GM12878 (cell line): ENCODE measurements at regions not wholly inside any gene's neighbourhood (a gene's known extent, or its start where the extent isn't known, plus 50 kb on each side); places are given as distances from the start of the nearest gene placed in this dataset.

Experiments used
- ATAC-seq: fragments of 200-7000 bp; cut with Tn5 transposase; 3 replicates; pipeline ENCODE4 v1.9.1; 2020; ENCODE audit warnings: mild to moderate bottlenecking, moderate library complexity
- BruUV-seq: library from RNA; stranded (reverse); fragments of 400-500 nt; replicated peaks from 2 replicates; lab custom pipeline; 2021; lab: Mats Ljungman, UMichigan
- CTCF ChIA-PET: fragments of 300-600 bp; sonication (Branson Sonifier 250); formaldehyde crosslinking; extraction: SDS; loops from one replicate; lab custom pipeline; 2021; ENCODE audit warnings: inconsistent platforms; lab: Yijun Ruan, JAX
- POLR2A ChIA-PET: fragments of 350-600 bp; formaldehyde crosslinking; extraction: SDS; loops from one replicate; lab custom pipeline; 2021; ENCODE audit warnings: inconsistent platforms; lab: Charles Lee
- RAD21 ChIA-PET: fragments of 300-600 bp; sonication (Branson Sonifier 250); formaldehyde crosslinking; loops from one replicate; lab custom pipeline; 2023; ENCODE audit warnings: antibody characterized with exemption; ENCODE audit not compliant: unreplicated experiment; lab: Charles Lee
- SMC1A ChIA-PET: fragments of 300-600 bp; sonication (Branson Sonifier 250); formaldehyde crosslinking; loops from one replicate; lab custom pipeline; 2023; ENCODE audit not compliant: unreplicated experiment, uncharacterized antibody; lab: Charles Lee
- DNase-seq: peaks from one replicate; pipeline ENCODE4 v3.0.0-alpha.2; 2011; ENCODE audit warnings: low read depth, low spot score
- FAIRE-seq: peaks from 3 replicates; lab custom pipeline; 2011; peaks lifted over from hg19 to GRCh38; lab: Jason Lieb, UNC
- H2AFZ ChIP-seq: 2 replicates; pipeline ENCODE4 v1.6.0; 2011; ENCODE audit warnings: low read depth, low read length, control low read depth; ENCODE audit not compliant: control insufficient read depth
- H3K27ac ChIP-seq: 2 replicates; pipeline ENCODE4 v1.5.1; 2011; ENCODE audit warnings: control low read depth; ENCODE audit not compliant: control insufficient read depth, insufficient read depth
- H3K27me3 ChIP-seq, 2 experiments: replicated peaks in 1 of 2; 2 replicates each; pipeline versions ENCODE4 v1.6.0 to v1.6.1; 2011; ENCODE audit warnings: low read length in 1 of 2; ENCODE audit not compliant: control insufficient read depth in 2 of 2, insufficient read depth in 2 of 2
- H3K36me3 ChIP-seq, 2 experiments: 2 replicates each; pipeline ENCODE4 v1.5.1; 2011; ENCODE audit warnings: low read length in 1 of 2; ENCODE audit not compliant: control insufficient read depth in 2 of 2, insufficient read depth in 2 of 2
- H3K4me1 ChIP-seq: 2 replicates; pipeline ENCODE4 v1.6.1; 2011; ENCODE audit warnings: mild to moderate bottlenecking, low read length, moderate library complexity, mixed read lengths; ENCODE audit not compliant: control insufficient read depth, insufficient read depth
- H3K4me2 ChIP-seq: 2 replicates; pipeline ENCODE4 v1.6.0; 2011; ENCODE audit warnings: control low read depth; ENCODE audit not compliant: control insufficient read depth, insufficient read depth
- H3K4me3 ChIP-seq: fragments of 200-600 bp; sonication (generic); 2 replicates; pipeline ENCODE4 v1.5.1; 2016
- H3K79me2 ChIP-seq: 2 replicates; pipeline ENCODE4 v1.6.0; 2011; ENCODE audit warnings: low read length; ENCODE audit not compliant: control insufficient read depth, insufficient read depth
- H3K9ac ChIP-seq: 2 replicates; pipeline ENCODE4 v1.8.0; 2011; ENCODE audit warnings: low read length, control low read depth, mixed read lengths; ENCODE audit not compliant: control insufficient read depth, insufficient read depth
- H3K9me3 ChIP-seq: replicated peaks from 3 replicates; pipeline ENCODE4 v1.5.1; 2011; ENCODE audit warnings: mild to moderate bottlenecking, low read length; ENCODE audit not compliant: control insufficient read depth, insufficient read depth
- H4K20me1 ChIP-seq: 2 replicates; pipeline ENCODE4 v1.6.0; 2011; ENCODE audit not compliant: control insufficient read depth, insufficient read depth
- CHD2 ChIP-seq: IDR thresholded peaks from 2 replicates; pipeline ENCODE4 v1.6.1; 2011; ENCODE audit warnings: low read depth, low read length, improper control_type of control experiment, borderline replicate concordance
- EED ChIP-seq: sonication (generic); IDR thresholded peaks from 2 replicates; pipeline ENCODE4 v1.6.1; 2016; ENCODE audit warnings: antibody characterized with exemption, low read depth
- ESRRA ChIP-seq: IDR thresholded peaks from 2 replicates; pipeline ENCODE4 v1.6.1; 2012; ENCODE audit warnings: mild to moderate bottlenecking, low read length, improper control_type of control experiment
- IRF5 ChIP-seq: fragments of 450-650 bp; IDR thresholded peaks from 2 replicates; pipeline ENCODE4 v1.6.1; 2017; ENCODE audit warnings: borderline replicate concordance
- MYC ChIP-seq: IDR thresholded peaks from 2 replicates; pipeline ENCODE4 v1.6.1; 2011; ENCODE audit warnings: mild to moderate bottlenecking, low read length, moderate library complexity, inconsistent platforms; ENCODE audit not compliant: insufficient read depth, insufficient replicate concordance, insufficient read length, severe bottlenecking
- NFXL1 ChIP-seq: fragments of 450-650 bp; IDR thresholded peaks from 2 replicates; pipeline ENCODE4 v1.6.1; 2017; ENCODE audit warnings: antibody characterized with exemption, mild to moderate bottlenecking, borderline replicate concordance
- STAT1 ChIP-seq: fragments of 450-650 bp; conservative IDR thresholded peaks from 2 replicates; pipeline ENCODE4 v1.6.1; 2014; ENCODE audit warnings: antibody characterized with exemption, mild to moderate bottlenecking
- TAF1 ChIP-seq: IDR thresholded peaks from 2 replicates; pipeline ENCODE4 v1.6.1; 2011; ENCODE audit warnings: mild to moderate bottlenecking, low read depth, low read length, borderline replicate concordance
- WGBS: methylation state at CpG from one replicate; pipeline ENCODE4 v1.1.6; 2016; ENCODE audit warnings: low lambda C conversion rate; ENCODE audit not compliant: insufficient replicate concordance, insufficient coverage; ENCODE audit errors: missing lambda C conversion rate; 5-methylcytosine and 5-hydroxymethylcytosine counted together
- in situ Hi-C: fragments of 300-500 bp; cut with MboI; formaldehyde crosslinking; loops from 9 replicates; pipeline ENCODE4 v1.14.3; 2018; ENCODE audit warnings: mixed read lengths
- intact Hi-C: fragments of 100-400 bp; cut with micrococcal nuclease; formaldehyde crosslinking; loops from one replicate; pipeline ENCODE4 v1.14.2; 2022; ENCODE audit not compliant: unreplicated experiment
- TF ChIP-seq, protein P1 (sequence below): IDR thresholded peaks from 2 replicates; pipeline ENCODE4 v1.6.1; 2011; ENCODE audit warnings: borderline replicate concordance, low read depth, mild to moderate bottlenecking, moderate library complexity, low read length; ENCODE audit not compliant: insufficient read depth, poor library complexity, severe bottlenecking
- TF ChIP-seq, protein P2 (sequence below): IDR thresholded peaks from 2 replicates; pipeline ENCODE4 v1.6.1; 2012; ENCODE audit warnings: mild to moderate bottlenecking, low read depth, low read length

GRCh38 chr14:97028382-97028781, 231.2 kb downstream of the VRK1 start:
- POLR2A ChIA-PET = no interaction called here
- DNase-seq = no peak
- no TSS peak for BruUV-seq
- TF ChIP-seq, protein P1, sequence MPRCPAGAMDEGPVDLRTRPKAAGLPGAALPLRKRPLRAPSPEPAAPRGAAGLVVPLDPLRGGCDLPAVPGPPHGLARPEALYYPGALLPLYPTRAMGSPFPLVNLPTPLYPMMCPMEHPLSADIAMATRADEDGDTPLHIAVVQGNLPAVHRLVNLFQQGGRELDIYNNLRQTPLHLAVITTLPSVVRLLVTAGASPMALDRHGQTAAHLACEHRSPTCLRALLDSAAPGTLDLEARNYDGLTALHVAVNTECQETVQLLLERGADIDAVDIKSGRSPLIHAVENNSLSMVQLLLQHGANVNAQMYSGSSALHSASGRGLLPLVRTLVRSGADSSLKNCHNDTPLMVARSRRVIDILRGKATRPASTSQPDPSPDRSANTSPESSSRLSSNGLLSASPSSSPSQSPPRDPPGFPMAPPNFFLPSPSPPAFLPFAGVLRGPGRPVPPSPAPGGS = no peak
- TF ChIP-seq MYC = no peak
- TF ChIP-seq, all 136 proteins: peak for 0
- ChIA-PET CTCF (no interaction called here), SMC1A (no interaction called here), RAD21 (no interaction called here)
- H3K4me1 ChIP-seq = no peaks in the 10 kb centered on the region; the same call in 1 of the 2 replicates
- H3K9me3 ChIP-seq = no peaks in the 10 kb centered on the region; the same call in 1 of the 3 replicates
- H2AFZ ChIP-seq = no peak overlapping the region; the same call in 1 of the 2 replicates
- FAIRE-seq (no peak), ATAC-seq (no peak)
- H3K9ac ChIP-seq = no peak overlapping the region
- H3K27ac ChIP-seq = no peak overlapping the region
- intact Hi-C loops = no loop called here
- in situ Hi-C loops = no loop called here
- no peaks in the 10 kb centered on the region for H4K20me1 ChIP-seq
- no peaks in the 10 kb centered on the region; a peak in 1 of 4 replicates for H3K27me3 ChIP-seq
- no peak overlapping the region for H3K4me2 ChIP-seq
- no peaks in the 10 kb centered on the region for H3K36me3 ChIP-seq
- no peak overlapping the region for H3K4me3 ChIP-seq
- H3K79me2 ChIP-seq = no peaks in the 10 kb centered on the region
- WGBS = 0% methylated on average over 1 of the region's 1 CpG

DNA sequence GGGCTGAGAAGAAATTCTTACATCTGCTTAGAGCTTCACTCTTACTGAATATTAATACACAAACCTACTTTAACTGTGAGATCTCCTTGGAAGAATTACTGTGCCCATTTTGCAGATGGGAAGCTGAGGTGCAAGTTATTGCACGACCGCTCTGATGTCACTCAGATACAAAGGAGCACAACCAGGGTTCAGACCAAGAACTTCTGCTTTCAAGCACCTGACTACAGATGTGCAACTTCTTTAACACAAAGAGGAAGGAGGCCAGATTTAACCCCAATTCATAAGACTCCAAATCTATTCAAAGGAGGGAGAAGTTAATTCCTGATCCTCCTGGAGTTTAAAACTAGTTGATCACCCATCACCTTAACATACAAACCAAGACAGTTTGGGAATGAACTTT, 232.6 kb downstream of the VRK1 start:
- CTCF ChIA-PET = no interaction called here
- TF ChIP-seq NFXL1 (no peak), CHD2 (no peak), ESRRA (no peak), EED (no peak), TAF1 (no peak), IRF5 (no peak), STAT1 (no peak)
- TF ChIP-seq, protein P2, sequence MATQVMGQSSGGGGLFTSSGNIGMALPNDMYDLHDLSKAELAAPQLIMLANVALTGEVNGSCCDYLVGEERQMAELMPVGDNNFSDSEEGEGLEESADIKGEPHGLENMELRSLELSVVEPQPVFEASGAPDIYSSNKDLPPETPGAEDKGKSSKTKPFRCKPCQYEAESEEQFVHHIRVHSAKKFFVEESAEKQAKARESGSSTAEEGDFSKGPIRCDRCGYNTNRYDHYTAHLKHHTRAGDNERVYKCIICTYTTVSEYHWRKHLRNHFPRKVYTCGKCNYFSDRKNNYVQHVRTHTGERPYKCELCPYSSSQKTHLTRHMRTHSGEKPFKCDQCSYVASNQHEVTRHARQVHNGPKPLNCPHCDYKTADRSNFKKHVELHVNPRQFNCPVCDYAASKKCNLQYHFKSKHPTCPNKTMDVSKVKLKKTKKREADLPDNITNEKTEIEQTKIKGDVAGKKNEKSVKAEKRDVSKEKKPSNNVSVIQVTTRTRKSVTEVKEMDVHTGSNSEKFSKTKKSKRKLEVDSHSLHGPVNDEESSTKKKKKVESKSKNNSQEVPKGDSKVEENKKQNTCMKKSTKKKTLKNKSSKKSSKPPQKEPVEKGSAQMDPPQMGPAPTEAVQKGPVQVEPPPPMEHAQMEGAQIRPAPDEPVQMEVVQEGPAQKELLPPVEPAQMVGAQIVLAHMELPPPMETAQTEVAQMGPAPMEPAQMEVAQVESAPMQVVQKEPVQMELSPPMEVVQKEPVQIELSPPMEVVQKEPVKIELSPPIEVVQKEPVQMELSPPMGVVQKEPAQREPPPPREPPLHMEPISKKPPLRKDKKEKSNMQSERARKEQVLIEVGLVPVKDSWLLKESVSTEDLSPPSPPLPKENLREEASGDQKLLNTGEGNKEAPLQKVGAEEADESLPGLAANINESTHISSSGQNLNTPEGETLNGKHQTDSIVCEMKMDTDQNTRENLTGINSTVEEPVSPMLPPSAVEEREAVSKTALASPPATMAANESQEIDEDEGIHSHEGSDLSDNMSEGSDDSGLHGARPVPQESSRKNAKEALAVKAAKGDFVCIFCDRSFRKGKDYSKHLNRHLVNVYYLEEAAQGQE = no peak

More for the DNA sequence above, 232.6 kb downstream of the VRK1 start:
- ChIA-PET POLR2A (no interaction called here), RAD21 (no interaction called here), SMC1A (no interaction called here)
- DNase-seq (no peak), ATAC-seq (no peak), FAIRE-seq (no peak)
- Histone ChIP-seq H2AFZ (no peak overlapping the region), H3K27me3 (no peaks in the 10 kb centered on the region; a peak in 1 of 4 replicates), H4K20me1 (no peaks in the 10 kb centered on the region), H3K27ac (no peak overlapping the region), H3K9me3 (no peaks in the 10 kb centered on the region; the same call in 1 of the 3 replicates), H3K4me2 (no peak overlapping the region), H3K9ac (no peak overlapping the region), H3K79me2 (no peaks in the 10 kb centered on the region), H3K4me3 (no peak overlapping the region), H3K36me3 (no peaks in the 10 kb centered on the region), H3K4me1 (no peaks in the 10 kb centered on the region; the same call in 1 of the 2 replicates)
- BruUV-seq = no TSS peak
- intact Hi-C loops (no loop called here), in situ Hi-C loops (no loop called here)
- 2% methylated on average over 2 of the region's 2 CpGs for WGBS
